Activated T-cell treated with anti-CD3 and anti-CD28 coated beads for 48 hours (primary cell): ENCODE measurements at regions not wholly inside any gene's neighbourhood (a gene's known extent, or its start where the extent isn't known, plus 50 kb on each side); places are given as distances from the start of the nearest gene placed in this dataset.

Source experiments
- DNase-seq: peaks from one replicate; pipeline ENCODE4 v3.0.0-alpha.2; 2020; ENCODE audit warnings: low read depth

DNA sequence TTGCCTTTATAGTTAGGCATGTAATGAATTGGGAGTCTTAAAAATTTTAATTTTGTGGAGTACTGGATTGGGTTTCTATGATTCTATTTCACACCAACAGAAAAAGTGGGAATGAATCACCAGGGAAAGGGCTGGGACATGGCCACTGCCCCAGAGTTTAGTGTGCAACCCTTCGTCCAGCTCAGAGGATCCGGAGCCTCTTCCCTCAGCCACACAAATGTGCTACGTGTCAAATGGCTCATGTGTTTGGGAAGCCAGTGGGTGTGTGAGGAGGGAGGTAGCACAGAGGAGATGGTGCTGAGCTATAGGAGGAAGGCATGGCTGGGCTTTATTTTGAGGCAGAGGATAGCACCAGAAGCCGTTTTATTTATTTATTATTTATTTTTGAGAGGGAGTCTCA is 247.3 kb downstream of the SIPA1L2 start:
- no peak for DNase-seq

DNA sequence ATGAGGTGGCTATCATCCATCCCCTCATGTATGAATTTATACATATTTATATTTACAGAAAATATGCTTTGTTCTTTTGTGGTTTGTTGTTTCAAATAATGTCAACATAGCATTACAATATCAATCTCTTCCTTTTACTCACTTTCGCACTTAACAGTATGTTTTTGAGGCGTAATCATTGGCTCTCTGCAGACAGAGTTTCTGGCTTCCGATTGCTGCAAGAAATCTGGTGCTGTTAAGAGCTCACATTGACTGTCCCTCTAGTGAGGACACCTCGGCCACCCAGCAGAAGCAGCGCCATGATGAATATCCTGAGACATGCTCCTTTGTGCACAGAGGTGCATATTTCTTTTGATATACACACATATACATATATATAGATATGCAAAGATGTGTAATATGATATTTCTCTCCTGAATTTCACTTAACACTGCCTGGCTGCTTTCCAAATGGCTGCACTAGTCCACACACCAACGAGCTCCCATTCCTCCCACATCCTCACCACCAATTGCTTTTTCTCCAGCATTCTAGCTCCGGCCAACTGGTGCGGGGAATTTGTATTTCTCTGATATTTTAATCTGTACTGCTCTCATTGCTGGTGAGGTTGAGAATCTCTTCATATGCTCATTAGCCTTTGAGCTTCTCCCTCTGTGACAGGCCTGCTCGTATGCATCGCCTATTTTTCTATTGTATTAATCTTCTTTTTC is 248.4 kb downstream of the SIPA1L2 start:
- DNase-seq, result no peak

DNA sequence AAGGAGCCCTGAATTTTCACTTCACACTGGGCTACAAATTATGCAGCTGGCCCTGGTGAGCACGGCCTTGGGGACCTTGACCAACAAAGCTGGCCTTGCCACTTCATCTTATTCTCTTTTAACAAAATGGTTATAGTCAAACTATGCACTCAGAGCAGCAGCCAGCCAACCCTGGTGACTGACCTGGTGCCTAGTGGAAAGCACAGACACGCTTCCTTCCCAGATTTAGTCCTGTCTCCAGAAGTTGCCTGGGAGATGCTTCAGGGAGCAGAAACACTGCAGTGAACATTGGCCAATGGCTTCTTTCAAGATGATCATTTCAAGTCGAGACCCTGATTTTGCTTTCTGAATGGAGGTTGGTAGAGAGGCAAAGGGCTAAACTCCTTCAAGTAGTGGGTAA is 249.3 kb downstream of the SIPA1L2 start:
- no peak for DNase-seq

DNA sequence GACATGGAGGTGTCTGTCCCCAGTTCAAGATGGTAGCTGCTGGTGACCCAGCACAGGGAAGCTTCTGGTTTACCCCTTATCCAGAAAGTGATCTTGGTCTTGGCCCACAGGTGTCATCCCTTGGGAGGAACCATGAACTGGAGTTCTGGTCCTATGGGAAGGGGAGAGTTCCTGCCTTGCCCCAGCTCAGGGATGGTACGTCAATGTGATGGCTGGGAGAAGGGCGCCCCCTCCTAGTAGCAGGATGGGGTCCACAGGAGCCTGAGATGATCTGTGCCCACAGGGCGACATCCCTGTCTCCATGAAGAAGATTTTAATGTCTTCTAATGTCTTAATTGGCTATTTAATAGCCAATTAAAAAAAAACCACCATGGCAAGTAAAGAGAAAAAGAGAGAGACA is 249.8 kb downstream of the SIPA1L2 start:
- no peak for DNase-seq

DNA sequence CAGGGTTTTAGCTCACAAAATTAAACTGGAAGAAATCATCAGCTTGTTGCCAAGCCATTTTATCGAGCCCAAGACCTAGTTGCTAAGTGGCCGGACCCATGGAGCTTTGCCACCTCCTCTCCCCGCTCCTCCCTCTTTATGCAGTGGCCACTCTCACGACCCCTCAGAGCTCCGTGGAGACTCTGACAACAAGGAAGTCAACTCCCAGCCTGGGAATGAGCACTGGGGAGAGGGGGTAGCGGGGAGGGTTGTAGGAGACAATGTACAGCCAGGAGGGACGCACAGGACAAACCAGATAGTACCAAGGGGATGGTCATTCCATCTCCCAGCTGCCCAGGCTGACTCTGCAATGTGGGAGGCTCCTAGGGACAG is 250.9 kb downstream of the SIPA1L2 start:
- no peak for DNase-seq

DNA sequence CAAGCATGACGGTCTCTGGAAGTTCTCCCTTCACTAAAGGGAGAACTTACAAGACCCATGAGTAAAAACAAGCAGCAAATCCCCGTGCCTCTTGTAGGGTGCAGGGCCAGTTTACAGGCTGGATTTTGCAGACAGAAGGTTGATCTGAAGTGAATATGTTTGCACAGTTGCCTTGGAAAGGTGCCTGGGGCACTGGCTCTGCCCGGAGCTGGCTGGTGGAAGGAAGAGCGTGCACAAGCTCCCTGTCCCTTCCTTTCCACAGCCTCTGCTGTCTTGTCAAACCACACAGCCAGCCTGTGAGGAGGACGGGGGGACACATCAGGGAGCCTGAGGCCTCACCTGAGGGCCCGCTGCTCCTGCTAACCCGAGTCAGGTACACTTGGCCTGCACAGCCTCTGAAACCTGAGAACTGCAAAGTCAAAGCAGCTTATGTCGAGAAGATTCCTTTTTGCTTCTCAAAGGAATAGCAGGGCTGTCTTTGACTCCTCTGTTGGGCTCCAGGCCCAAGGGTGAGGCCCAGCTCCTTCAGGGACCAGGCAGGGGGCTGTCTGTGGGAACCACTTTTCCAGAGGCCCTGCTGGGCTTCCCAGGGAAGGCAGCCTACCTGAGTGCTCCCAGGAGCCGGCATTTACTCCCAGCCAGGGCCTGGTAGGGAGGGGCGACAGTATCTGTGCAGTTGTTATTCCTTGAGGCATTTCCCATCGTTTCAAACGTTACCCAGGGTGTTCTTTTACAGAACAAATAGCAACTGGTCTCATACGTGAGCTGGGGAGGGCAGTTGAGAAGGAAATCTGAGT is 251.5 kb downstream of the SIPA1L2 start:
- DNase-seq, result no peak

DNA sequence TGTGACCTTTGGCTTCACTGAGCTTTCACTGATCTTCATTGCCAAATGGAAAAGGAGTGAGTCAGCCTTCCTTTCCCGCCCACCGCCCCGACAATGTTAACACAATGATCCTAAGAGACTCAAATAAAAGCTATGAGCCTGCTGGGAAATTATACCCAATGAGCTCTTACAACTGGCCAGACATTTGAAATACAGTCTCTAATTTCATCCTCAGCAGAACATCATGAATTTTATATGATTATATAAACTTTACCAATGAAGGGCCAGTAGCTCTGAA is 252.5 kb downstream of the SIPA1L2 start:
- DNase-seq, result no peak

DNA sequence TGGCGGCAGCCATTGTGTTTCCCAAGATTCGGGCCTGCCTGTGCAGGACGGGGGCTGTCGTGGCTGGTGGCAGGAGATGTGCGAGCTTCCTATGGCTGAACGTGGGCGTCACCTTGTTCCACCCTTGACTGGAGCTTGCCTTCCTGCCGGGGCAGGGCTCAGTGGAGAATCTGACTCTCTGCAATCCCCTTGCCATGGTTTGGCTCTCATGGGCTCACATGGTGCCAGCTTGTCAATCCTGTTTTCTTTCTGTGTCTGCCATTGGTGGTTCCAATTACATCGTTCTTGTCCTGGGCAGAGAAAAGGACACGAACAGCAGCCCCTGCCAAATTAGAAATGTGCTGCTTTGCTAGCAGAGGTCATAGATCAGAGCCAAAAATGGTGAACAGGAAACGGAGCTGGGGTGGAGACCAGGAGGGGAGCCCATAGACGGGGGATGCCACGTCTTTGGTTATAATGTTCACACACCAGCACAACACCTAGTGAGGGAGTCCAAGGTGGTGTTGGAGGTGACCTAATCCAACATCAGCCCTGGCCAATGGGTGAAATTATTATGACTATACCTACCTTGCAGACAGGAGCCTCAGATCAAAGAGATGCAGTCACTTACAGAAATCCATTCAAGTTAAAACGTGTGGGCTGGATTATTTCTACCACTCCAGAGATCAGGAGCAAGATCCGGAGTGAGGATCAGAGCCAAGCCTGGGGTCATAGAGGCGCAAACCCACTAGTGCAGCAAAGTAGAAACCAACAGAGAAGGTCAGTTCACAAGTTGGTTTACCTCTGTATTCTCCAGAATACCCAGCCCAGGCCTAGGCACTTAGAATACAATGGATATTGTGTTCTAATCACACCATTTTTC is 253.1 kb downstream of the SIPA1L2 start:
- DNase-seq, result no peak

DNA sequence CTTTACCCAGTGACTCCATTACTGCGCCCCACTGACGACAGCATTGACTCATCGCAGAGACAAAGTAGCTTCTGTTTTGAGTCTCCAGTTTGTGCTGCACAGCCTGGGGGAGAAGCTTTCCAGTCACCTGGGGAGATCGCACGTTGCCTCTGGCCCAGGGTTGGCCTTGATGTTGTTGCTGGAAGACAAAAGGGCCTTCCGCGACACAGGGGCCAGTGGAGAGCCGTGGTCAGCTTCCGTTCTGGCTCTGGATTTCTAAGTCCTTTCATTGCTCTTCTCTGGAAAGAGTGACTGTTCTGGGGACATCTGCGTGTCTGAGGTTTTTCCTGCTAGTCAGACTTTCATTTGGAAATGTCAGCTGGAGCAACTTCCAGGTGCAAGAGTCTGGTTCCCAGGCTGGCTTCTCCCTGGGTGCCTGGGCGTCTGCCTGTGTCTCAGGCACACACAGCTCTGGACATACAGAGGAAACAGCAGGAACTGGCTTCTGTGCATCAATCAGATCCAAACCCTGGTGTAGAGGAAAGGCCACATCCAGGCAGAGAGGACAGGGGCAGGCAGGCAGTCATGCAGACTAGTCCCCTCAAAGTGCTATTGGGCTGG is 257.0 kb downstream of the SIPA1L2 start:
- DNase-seq, result no peak

DNA sequence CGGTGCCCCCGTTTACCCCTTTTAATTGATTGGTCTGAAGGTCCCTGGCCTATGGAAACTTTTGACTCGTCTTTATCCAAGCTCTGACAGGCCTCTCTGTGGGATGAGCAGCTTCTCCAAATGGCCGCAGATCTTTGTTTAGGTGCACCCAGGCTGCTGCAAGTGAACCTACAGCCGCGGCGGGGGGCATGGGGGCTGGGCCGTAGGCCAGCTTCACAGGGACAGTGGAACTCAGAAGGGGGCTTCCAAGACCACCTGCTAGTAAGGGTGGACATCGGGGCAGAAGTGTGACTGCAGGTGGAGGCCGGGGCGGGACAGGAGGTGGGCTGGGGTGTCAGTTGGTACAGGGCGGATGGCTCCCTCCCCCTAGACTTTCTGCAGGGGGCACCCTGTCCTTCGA is 257.5 kb downstream of the SIPA1L2 start:
- DNase-seq, result no peak

DNA sequence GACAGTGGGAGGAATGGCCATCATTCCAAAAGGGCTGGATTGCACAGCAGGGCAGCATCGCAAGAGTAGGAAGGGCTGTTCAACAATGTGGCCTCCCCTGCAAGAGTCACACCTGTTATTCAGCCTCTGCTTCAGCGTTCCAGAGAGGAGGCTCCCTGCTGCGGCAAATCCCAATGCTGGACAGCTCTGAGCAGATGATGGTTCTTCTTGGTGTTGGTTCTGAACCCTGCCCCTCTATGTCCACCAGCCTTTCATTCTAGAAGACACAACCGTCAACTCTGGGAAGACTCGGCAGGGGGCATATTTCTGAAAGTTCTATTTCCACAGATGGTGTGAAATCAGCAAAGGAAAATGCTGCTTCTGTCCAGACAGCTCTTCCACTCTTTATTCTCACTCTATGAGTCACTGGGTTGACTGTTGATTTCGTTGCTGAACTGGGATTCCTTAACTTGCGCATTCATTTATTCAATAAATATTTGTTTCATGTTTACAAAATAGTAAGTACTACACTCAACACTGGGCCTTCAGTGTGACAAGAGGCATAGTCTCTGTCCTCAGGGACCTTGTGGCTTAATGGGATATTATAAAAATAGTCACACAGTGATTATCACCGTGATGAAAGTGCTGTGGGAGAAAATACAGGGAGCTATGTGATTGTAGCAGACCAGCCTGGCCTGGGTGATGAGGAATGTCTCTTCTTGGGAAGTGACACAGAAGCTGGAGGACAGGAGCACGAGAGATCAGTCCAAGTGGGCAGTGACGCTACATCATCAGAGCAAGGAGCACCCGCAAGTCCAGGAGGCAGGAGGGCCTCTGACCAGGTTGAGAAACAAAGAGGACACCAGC is 260.3 kb downstream of the SIPA1L2 start:
- no peak for DNase-seq

DNA sequence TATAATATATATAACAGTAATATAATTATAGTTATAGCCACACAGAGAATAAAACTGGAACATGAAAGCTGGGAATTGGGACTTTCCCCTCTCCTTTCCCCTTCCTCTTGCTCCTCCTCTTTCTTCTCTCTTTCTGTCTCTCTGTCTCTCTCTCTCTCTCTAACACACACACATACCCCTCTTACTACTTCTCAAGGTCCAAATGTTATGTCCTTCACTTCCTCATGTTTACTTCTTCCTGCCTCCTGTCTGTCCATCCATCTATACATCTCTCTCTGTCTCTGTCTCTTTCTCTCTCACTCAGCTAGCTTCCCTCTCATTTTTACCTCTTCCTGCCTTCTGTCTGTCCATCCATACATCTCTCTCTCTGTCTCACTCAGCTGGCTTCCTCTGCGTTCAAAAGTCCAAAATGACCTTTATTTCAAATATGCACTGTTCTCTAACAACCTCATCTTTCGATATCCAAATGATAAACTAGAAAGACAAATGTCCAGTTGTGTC is 261.1 kb downstream of the SIPA1L2 start:
- no peak for DNase-seq

DNA sequence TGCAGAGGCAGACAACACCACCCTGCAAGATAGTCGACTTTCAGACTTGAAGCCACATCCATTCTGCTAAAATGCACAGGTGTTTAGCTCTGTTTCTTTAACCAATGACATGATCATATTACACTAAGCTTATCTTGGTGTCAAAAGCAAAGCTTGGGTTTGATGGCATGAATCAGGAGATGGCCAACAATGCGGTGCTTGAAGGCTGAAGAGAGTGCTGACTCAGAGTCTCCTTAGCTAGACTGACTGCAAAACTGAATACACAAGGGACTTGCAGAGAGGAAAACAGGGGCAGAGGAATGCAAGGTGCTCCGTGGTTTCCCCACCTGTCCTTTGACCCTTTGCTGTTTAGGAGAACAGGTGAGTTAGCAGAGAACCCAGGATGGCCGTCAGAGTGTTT is 262.6 kb downstream of the SIPA1L2 start:
- DNase-seq, result no peak

DNA sequence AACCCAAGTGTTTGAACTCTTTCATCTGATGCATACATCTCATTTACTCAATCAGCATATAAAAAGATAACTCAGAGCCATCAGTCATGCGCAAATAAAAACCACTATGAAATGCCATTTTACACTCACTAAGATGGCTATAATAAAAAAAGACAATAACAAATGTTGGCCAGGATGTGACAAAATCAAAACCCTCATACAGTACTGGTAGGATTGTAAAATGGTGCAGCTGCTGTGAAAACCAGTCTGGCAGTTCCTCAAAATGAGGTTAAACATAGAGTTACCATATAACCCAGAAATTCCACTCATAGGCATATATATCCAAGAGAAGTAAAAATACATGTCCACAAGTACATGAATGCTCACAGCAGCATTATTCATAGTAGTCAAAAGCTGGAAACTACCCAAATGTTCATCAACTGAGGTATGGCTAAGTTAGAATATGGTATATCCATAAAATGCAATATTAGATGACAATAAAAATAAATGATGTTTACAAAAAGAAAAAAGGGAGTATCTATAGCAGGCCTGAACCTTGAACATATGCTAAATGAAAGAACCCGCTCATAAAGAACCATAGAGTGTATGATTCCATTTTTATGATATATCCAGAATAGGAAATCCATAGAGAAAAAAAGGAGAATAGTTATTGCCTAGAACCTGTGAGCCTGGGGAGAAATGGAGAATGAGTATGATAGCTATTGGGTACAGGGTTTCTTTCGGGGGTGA is 265.1 kb downstream of the SIPA1L2 start:
- DNase-seq, result no peak

DNA sequence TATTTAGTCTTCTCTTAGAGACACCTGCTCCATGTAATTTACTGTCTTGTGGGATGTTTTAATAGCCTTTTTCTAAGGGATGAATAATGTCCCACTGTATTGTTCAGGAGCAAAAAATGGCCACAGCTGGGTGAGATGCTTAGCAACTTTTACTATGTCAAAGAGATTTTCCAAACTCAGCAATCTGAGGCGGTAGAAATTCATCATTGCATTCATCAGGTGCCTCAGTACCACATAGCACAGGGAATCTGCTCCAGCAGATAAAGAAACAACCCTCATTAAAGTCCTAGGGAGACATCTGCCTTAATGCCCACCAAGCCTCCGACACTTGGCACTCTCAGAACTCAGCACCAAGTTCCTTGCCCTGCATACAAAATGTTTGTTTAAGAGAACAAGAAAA is 266.9 kb downstream of the SIPA1L2 start:
- no peak for DNase-seq

DNA sequence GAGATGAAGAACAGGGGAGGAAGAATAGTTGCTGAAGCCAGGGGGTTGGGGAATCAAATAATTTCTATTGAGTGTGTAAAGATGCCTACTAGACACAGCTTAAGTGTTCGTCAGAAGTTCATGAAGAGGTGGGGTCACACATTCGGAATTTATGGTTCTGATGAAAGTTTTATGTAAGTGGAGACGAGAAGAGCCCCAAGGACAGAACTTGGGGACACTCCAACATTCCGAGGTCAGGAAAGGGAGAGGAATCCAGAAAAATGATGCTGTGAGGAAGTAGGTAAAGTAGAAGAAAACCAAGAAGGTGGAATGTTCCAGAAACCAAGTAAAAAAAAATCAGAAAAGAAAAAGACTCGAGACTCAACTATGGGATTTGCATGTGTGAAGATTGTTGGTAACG is 272.5 kb downstream of the SIPA1L2 start:
- no peak for DNase-seq

DNA sequence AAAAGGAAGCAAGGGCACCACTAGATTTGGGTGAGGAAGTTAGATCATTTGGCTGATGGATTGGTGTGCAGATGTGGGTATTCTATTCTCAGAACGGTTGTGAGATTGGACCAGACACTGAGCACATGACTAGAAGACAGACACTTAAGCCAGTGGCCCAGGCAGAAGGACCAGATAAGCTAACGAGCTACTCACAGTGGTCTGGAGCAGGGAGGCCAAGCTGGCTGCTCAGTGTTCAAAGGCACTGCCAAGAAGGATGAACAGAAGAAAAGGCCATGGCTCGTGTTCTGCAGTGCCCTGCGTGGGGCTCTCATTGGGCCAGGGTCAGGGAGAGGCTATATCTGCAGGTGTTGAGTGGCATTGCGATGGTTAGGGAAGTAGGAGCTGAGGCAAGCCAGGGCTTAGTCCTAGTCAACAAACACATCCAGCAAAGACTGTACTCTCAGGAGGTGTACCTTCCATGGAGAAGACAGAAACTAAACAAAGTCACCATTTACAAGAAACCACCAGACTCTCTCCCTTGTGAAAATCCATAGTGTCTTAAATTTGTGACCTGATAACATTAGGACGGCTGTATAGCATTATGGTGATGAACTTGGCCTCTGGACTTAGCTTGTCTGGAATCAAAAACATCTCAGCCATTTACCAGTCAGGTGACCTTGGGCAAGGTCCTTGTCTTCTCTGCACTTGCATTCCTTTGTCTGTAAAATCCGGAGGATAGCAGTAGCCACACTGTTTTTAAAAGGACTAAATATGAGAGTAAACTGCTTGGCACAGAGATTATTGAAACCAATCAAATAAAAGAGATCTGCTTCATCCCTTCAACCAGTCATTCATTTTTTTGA is 274.5 kb downstream of the SIPA1L2 start:
- DNase-seq, result no peak

DNA sequence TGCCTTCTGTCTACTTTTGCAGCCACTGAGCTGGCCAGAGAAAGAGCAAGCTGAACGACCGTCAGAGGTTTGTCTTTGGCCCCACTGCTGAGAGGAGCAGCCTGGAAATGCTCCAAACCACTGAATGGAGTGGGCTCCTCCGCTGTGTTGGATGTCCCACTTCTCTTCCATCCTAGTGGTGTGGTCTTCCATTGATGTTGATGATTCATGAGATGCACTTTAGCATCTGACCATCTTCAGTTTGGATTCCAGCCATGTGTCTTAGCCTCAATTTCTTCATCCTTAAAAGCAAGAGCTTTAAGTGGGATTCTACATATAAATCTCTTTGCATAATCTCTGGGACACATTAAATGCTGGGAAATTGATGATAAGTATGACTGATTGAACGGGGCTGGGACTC is 276.9 kb downstream of the SIPA1L2 start:
- no peak for DNase-seq

DNA sequence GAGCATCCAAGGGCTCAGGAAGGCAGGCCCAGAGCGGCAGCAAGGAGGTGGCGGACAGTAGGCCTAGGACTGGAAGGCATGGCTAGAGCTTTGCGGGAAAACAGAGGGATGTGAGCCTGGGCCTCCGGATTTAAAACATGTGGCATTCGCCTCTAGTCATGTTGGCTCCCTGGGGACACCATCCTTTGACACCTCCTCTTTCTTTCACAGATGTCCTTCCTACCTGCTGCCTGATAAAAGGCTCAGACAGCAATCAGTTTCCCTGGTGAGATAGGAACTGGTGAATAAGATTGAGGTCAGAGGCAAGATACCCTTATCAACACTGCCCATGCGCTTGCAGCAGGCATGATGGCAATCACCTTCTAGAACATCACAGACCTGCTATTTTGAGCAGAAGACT is 277.6 kb downstream of the SIPA1L2 start:
- DNase-seq, result no peak

DNA sequence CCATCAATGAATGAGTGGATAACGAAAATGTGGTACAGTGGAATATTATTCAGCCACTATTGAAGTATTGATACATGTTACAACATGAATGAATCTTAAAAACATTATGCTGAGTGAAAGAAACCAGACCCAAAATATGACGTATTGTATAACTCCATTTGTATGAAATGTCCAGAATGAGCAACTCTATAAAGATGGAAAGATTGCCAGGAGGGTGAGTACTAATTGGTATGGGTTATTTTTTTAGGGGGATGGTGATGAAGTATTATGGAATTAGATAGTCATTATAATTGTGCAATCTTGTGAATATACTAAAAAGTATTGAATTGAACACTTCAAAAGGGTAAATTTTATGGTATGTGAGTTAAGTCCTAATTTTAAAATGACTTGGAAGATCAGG is 278.6 kb downstream of the SIPA1L2 start:
- DNase-seq, result no peak
